ENCODE measurements at regions not wholly inside any gene's neighbourhood (a gene's known extent, or its start where the extent isn't known, plus 50 kb on each side); places are given as distances from the start of the nearest gene placed in this dataset.

- TF ChIP-seq GATA2 (IDR thresholded peaks at IDR 0.05; ENCODE audit: low read depth, low read length) (no peak), GATA3 (IDR thresholded peaks at IDR 0.05; ENCODE audit: low read depth, low read length) (no peak)
These were observed 198.9 kb upstream of the TOPAZ1 start for GRCh38 chr3:44042772-44043171.

Measured in SH-SY5Y (cell line).